HEK293T (cell line): ENCODE measurements at regions not wholly inside any gene's neighbourhood (a gene's known extent, or its start where the extent isn't known, plus 50 kb on each side); places are given as distances from the start of the nearest gene placed in this dataset.

Experiments
- ARNT ChIP-seq: fragments of 450-650 bp; IDR thresholded peaks from 2 replicates; pipeline ENCODE4 v1.6.1; 2017; ENCODE audit warnings: mild to moderate bottlenecking
- BHLHE40 ChIP-seq: fragments of 450-650 bp; IDR thresholded peaks from 2 replicates; pipeline ENCODE4 v1.6.1; 2016; ENCODE audit warnings: mild to moderate bottlenecking, moderate library complexity, borderline replicate concordance
- ELF4 ChIP-seq: fragments of 450-650 bp; IDR thresholded peaks from 2 replicates; pipeline ENCODE4 v1.6.1; 2017; ENCODE audit warnings: antibody characterized with exemption
- FOXA1 ChIP-seq: fragments of 450-650 bp; IDR thresholded peaks from 2 replicates; pipeline ENCODE4 v1.6.1; 2016; ENCODE audit warnings: mild to moderate bottlenecking
- FOXK2 ChIP-seq: fragments of 450-650 bp; IDR thresholded peaks from 2 replicates; pipeline ENCODE4 v1.6.1; 2016; ENCODE audit warnings: mild to moderate bottlenecking
- FOXM1 ChIP-seq: fragments of 450-650 bp; IDR thresholded peaks from 2 replicates; pipeline ENCODE4 v1.6.1; 2017; ENCODE audit warnings: mild to moderate bottlenecking, borderline replicate concordance
- LEF1 ChIP-seq: fragments of 450-650 bp; IDR thresholded peaks from 2 replicates; pipeline ENCODE4 v1.6.1; 2017; ENCODE audit warnings: mild to moderate bottlenecking, borderline replicate concordance
- NFRKB ChIP-seq: fragments of 450-650 bp; IDR thresholded peaks from 2 replicates; pipeline ENCODE4 v1.6.1; 2016; ENCODE audit warnings: mild to moderate bottlenecking, moderate library complexity
- PKNOX1 ChIP-seq: fragments of 450-650 bp; IDR thresholded peaks from 2 replicates; pipeline ENCODE4 v1.6.1; 2016
- SP1 ChIP-seq: fragments of 450-650 bp; IDR thresholded peaks from 2 replicates; pipeline ENCODE4 v1.6.1; 2017
- SUZ12 ChIP-seq: fragments of 450-650 bp; IDR thresholded peaks from 2 replicates; pipeline ENCODE4 v1.6.1; 2016; ENCODE audit warnings: mild to moderate bottlenecking
- TARDBP ChIP-seq: fragments of 450-650 bp; IDR thresholded peaks from 2 replicates; pipeline ENCODE4 v1.6.1; 2016
- ZNF384 ChIP-seq: fragments of 450-650 bp; IDR thresholded peaks from 2 replicates; pipeline ENCODE4 v1.6.1; 2016

GRCh38 chr9:33742051-33742450 lies 53.3 kb upstream of the PRSS3 start:
- no peak for TF ChIP-seq PKNOX1
- TF ChIP-seq BHLHE40, result no peak
- TF ChIP-seq ARNT, result no peak
- no peak for TF ChIP-seq FOXA1
- no peak for TF ChIP-seq FOXM1
- TF ChIP-seq FOXK2, result no peak
- no peak for TF ChIP-seq SP1
- TF ChIP-seq SUZ12, result no peak
- TF ChIP-seq LEF1, result no peak
- no peak for TF ChIP-seq ZNF384
- TF ChIP-seq NFRKB, result no peak
- no peak for TF ChIP-seq TARDBP
- TF ChIP-seq ELF4, result no peak
